Mucosa of descending colon (tissue), 3 donors: ENCODE measurements at regions not wholly inside any gene's neighbourhood (a gene's known extent, or its start where the extent isn't known, plus 50 kb on each side); places are given as distances from the start of the nearest gene placed in this dataset.
"Not testable (repeated sequence)": the region's sequence is repeated elsewhere in the genome, so short reads cannot be mapped to it uniquely, and the experiment has no call there.

Experiments used
- ATAC-seq: fragments of 200-7000 bp; cut with Tn5 transposase; one replicate; pipeline ENCODE4 v1.9.1; 2020; ENCODE audit warnings: mild to moderate bottlenecking, moderate library complexity
- DNase-seq, 3 donors: peaks; one replicate each; pipeline ENCODE4 v3.0.0-alpha.2; 2020
- H3K36me3 ChIP-seq: fragments of 200-600 bp; one replicate; pipeline ENCODE4 v1.8.0; 2021; ENCODE audit warnings: low read depth, mild to moderate bottlenecking
- H3K4me1 ChIP-seq: fragments of 200-600 bp; one replicate; pipeline ENCODE4 v1.8.0; 2021; ENCODE audit warnings: low read depth, mild to moderate bottlenecking
- H3K4me3 ChIP-seq: fragments of 200-600 bp; one replicate; pipeline ENCODE4 v1.8.0; 2021; ENCODE audit warnings: mild to moderate bottlenecking
- H3K9me3 ChIP-seq: fragments of 200-600 bp; one replicate; pipeline ENCODE4 v1.8.0; 2021; ENCODE audit warnings: mild to moderate bottlenecking
- intact Hi-C, 2 donors: fragments of 100-400 bp; cut with DNase I in 1 of 2; cut with micrococcal nuclease in 1 of 2; formaldehyde crosslinking; loops; one replicate each; pipeline versions ENCODE4 v1.11.0 to v1.11.1; 2022; cut with DNase I, micrococcal nuclease
- TF ChIP-seq, protein P1 (sequence below): fragments of 200-600 bp; IDR thresholded peaks from one replicate; pipeline ENCODE4 v1.8.0; 2022; ENCODE audit warnings: antibody characterized with exemption, mild to moderate bottlenecking
- donor health status: DM: no; HTN: no; CAD: no; lungs with moderate emphysema.
- donor health status: DM: no; HTN: no; CAD: no.
- donor health status: DM: no; HTN: yes; CAD: no.

DNA sequence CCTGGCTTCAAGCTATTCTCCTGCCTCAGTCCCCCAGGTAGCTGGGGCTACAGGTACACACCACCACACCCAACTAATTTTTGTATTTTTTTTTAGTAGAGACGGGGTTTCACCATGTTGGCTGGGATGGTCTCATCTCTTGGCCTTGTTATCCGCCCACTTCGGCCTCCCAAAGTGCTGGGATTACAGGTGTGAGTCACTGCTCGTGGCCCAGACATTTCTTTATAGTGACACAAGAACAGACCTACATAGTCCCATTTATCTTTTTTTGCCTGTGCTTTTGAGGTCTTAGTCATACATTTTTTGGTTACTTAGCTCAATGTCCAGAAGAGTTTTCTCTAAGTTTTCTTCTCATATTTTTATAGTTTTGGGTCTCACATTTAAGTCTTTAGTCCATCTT lies 247.4 kb downstream of the SYT10 start:
- ATAC-seq (no peak), DNase-seq (no peak)
- no peaks in the 10 kb centered on the region for H3K36me3 ChIP-seq
- H3K4me1 ChIP-seq = no peaks in the 10 kb centered on the region
- H3K4me3 ChIP-seq = no peak overlapping the region
- H3K9me3 ChIP-seq = peaks cover 3% of the 10 kb centered on the region
- intact Hi-C loops = no loop called here
- TF ChIP-seq, protein P1, sequence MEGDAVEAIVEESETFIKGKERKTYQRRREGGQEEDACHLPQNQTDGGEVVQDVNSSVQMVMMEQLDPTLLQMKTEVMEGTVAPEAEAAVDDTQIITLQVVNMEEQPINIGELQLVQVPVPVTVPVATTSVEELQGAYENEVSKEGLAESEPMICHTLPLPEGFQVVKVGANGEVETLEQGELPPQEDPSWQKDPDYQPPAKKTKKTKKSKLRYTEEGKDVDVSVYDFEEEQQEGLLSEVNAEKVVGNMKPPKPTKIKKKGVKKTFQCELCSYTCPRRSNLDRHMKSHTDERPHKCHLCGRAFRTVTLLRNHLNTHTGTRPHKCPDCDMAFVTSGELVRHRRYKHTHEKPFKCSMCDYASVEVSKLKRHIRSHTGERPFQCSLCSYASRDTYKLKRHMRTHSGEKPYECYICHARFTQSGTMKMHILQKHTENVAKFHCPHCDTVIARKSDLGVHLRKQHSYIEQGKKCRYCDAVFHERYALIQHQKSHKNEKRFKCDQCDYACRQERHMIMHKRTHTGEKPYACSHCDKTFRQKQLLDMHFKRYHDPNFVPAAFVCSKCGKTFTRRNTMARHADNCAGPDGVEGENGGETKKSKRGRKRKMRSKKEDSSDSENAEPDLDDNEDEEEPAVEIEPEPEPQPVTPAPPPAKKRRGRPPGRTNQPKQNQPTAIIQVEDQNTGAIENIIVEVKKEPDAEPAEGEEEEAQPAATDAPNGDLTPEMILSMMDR = no peak

DNA sequence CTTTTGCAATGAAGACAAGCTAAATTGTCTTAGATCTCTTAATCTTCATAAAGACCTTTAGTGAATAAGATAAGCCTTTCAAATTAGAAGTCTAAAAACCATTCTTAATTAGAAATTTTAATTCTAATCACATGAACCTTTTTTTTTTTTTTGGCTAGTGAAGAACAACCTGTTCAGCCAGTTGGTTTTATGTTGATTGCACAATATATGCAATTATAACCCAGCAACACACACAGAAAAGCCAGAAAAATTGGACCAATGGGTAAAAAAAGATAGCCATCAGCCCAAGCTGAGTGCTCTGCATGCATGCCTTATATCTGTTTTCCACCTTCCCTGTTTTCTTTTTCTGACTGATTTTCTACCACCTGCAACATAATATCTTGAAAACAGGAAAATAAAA lies 252.2 kb downstream of the SYT10 start:
- H3K4me1 ChIP-seq = no peaks in the 10 kb centered on the region
- H3K9me3 ChIP-seq = peaks cover 3% of the 10 kb centered on the region
- no peaks in the 10 kb centered on the region for H3K36me3 ChIP-seq
- ATAC-seq = no peak
- intact Hi-C loops = no loop called here
- H3K4me3 ChIP-seq = no peak overlapping the region
- no peak for DNase-seq
- TF ChIP-seq, protein P1 = no peak

DNA sequence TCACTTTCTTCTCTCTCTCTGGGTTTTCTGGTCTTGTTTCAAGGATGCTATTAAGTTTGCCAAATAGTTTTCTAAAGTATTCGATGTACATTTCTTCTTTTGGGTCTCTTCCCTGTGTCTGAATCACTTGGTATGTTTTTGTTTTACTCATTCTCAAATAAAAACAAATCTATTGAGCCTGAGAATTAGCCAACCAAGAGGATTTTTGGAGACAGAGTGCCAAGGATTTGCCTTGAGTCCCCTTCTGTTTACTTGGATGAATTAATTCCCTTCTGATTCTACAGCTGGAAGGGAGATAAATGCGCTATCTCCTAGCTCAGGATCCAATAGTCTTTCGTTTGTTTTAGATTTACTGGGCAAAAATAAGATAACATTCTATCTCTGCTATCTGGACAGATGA lies 255.5 kb downstream of the SYT10 start:
- Histone ChIP-seq H3K4me3 (no peak overlapping the region), H3K4me1 (no peaks in the 10 kb centered on the region), H3K36me3 (no peaks in the 10 kb centered on the region), H3K9me3 (peaks cover 3% of the 10 kb centered on the region)
- DNase-seq (no peak), ATAC-seq (no peak)
- intact Hi-C loops = no loop called here
- TF ChIP-seq, protein P1 = no peak

DNA sequence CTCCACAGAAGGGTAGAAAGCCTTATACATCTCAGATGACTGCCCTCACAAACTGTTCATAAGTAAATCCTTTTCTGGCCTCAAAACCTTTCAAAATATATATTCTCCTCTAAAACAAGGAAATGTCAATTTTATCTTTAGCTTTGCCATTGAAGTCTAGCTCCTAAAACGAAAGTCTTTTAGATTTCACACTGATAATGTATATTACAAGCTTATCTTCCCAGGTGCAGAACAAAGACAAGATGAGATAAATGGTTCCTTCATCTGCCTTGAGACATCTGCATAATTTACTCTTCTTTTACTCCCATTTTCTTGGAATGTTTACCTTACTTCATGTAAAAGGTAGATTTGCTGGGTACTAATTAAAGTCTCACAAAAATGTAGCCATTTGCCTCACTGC lies 257.1 kb downstream of the SYT10 start:
- Histone ChIP-seq H3K36me3 (no peaks in the 10 kb centered on the region), H3K9me3 (no peaks in the 10 kb centered on the region), H3K4me3 (no peak overlapping the region), H3K4me1 (no peaks in the 10 kb centered on the region)
- TF ChIP-seq, protein P1 = no peak
- ATAC-seq = no peak
- DNase-seq = no peak
- intact Hi-C loops = no loop called here

DNA sequence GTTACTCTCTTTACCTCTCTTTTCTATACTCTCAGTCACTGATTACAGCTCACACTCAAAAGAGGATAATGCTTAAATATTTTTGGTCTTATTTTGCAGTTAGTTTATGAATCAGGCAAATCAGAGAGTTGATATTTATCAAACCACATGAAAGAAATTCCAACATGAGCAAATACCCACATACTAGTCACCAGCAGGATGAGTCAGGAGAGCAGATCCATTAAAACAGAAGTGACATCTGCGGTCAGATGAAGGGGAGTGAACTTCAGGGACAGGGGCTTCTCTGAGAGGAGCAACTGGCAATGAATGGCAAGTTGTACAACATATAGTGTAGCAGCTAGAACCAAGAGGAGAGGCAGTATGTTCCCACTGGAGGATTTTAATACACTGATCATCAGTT lies 258.7 kb downstream of the SYT10 start:
- ATAC-seq (no peak), DNase-seq (no peak)
- TF ChIP-seq, protein P1 = no peak
- Histone ChIP-seq H3K4me3 (no peak overlapping the region), H3K9me3 (no peaks in the 10 kb centered on the region), H3K4me1 (no peaks in the 10 kb centered on the region), H3K36me3 (no peaks in the 10 kb centered on the region)
- intact Hi-C loops = no loop called here

DNA sequence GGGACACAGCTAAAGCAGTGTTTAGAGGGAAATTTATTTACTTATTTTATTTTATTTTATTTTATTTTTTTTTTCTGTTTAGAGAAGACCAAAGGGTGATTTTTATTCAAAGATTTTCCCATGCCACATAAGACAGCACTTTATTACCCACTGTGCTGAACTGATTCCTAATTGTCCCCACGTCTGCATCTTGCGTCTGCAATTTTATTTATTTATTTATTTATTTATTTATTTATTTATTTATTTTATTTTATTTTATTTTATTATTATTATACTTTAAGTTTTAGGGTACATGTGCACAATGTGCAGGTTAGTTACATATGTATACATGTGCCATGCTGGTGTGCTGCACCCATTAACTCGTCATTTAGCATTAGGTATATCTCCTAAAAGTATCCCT lies 269.7 kb upstream of the PKP2 start:
- ATAC-seq, H3K36me3 ChIP-seq, H3K4me1 ChIP-seq, intact Hi-C loops, DNase-seq, H3K9me3 ChIP-seq, H3K4me3 ChIP-seq: not testable (repeated sequence)
